Islet precursor cell (in vitro differentiated cells): ENCODE measurements at regions not wholly inside any gene's neighbourhood (a gene's known extent, or its start where the extent isn't known, plus 50 kb on each side); places are given as distances from the start of the nearest gene placed in this dataset.

Experiments used
- DNase-seq: peaks from one replicate; pipeline ENCODE4 v3.0.0-alpha.2; 2018

DNA sequence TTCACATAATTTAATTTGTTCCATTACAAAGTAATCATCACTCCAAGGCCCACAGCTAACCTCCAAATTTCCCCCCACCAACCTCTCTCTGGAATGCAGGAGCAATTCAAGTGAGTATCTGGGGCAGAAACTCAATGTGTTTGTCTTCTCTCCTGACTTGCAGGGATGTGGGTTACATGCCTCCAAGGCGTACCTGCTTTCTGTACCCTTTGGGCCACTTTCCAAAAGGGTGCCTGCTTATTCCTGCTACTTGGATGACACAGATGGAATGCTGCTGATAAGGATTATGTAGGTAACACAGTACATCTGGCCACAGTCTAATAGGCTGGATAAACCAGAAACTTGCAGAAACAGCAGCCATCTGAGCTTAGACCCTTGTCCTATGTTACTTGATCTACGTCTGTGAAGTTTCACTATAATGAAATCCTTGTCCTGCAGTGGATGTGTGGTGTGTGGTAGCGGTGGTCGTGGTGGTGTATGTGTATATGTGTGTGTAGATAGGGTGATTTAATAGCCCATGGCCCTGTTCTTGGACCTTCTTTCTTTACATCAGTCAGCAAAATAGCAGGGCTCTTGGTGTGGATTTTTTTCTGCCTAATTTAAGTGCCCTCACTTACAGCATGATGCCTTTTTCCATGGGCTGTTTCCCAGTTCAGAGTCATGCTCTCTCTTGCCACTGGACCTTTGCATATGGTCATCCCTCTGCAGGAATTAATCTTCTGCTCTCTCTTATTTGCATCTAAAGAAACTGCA is 175.9 kb downstream of the ZDHHC21 start:
- DNase-seq = peak; percentile 75

DNA sequence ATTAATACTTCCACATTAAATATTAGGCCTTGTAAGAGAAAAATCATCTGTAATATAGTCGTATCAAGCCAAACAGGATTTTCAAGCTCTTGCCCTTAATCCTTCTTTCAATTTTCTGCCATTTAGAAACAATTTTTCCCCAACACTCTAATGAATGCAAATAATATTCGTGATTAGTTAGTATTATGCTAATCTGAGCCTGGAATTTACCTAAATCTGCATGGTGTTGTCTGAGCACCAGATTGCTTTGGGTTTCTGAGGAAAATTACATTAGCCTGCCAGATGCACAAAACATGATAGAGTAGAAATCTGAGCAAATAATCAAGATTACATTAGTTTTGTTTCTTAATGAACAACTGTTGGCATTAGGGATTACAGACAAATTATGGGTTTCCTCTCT is 176.6 kb downstream of the ZDHHC21 start:
- no peak for DNase-seq

DNA sequence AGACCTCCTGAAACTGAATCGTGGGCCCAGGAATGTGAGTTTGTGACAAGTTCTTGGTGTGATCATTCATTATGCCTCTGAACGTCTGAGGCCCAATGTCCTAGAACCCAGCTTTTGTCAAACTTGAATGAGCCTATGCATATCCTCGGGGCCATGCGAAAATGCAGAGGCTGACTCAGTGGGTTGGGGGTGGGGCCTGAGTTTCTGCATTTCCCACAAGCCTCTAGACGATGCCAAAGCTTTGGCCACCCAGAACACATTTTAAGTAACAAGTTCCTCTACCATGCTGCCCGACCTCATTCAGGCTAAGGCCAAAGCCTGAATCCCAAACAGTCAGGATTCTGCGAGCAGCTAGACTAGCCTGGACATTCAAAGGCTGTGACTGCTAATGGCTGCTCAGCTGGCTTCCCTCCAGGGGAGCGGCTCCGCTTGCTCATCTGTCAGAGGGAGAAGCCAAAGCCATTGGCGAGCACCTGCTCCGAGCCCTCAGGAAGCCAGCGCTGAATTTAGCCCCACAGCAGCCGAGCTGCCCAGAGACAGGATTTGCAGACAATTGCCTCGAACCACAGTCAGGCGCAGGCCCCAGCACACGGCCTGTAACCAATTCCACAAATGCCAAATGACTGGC is 177.5 kb downstream of the ZDHHC21 start:
- peak; percentile 91 for DNase-seq

DNA sequence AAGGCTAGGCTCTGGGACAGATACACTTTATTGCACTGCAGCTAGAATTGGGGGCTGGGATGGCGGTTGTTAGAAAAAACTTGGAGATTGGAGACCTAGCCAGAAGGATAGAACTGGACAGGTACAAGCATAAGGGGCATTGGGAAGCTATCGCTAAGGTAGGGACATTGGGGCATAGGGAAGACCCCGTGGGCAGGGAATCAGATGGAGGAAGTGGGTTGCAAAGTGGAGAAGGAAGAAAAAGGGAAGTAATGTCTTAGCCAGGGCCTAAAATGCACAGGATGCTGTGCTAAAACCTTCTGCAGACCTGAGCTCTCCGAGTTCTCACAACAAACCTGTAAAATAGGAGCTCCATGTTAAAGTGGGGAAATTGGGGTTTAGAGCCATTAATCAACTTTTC is 178.2 kb downstream of the ZDHHC21 start:
- no peak for DNase-seq

DNA sequence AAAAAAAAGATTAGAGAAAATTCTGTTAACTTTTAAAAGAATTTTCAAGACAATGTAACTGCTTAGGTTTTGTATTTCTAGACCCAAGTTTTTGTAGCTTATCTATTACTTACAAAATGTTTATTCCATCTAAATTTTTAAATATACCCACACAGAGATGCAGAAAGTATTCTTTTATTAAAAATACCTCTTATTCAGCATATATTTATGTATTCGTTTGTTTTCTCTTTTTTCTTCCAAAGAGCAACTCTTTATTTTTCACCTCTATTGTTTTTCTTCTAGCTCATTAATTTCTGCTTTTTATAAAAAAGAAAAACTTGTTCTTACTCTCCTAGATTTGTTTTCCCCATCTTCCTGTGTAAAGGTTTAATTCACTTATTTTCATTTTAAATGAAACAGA is 180.3 kb downstream of the ZDHHC21 start:
- DNase-seq = no peak

DNA sequence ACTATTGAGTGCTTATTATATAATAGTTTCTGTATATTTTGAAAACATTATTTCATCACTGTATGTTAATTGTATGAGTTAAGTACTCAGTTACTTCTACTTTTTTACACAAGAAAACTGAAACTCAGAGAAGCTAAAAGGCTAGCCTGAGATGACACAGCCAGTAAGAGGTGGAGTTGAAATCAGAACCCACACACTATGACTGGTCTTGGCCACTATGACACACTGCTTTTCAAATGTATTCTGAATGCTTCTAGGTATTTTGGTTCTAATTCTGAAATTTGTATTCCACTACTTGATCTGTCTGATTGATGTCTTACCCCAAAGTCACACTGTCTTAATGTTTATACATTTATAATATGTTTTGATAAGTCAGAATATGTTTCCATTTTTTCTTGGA is 181.8 kb downstream of the ZDHHC21 start:
- no peak for DNase-seq

DNA sequence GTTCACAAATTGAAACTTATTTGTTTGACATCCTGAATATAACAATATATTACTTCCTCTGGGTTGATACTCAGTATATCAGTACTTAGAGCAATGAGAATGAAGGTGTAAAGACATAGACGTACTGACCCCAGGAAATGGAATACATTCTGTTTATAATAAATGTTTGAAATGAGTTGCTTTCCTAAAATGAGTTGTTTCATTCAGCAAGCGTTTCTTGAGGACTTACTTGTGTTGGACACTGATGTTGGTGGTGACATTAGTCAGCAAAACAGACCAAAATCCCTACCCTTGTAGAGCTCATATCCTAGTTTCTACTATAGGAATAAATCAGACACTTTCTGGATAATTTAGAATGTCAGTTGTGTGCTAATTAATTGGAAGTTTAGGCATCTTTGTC is 184.3 kb downstream of the ZDHHC21 start:
- DNase-seq = no peak

DNA sequence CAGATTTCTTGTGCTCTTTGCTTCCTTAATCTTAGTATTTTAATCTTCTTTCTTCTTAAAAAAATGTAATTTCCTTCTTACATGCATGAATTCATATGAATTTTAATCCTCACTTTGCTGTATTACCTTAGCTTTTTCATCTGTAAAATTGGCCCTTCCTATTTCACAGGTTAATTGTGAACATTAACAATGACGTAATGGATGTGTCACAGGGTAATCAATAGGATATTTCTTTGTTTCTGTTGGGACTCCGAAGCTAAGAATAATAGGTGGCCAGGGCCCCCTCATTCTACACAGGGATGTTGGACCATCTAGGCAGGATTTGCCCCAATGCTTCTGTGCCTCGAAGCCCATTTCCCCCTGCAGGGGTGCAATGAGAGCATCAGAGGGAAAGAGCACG is 187.4 kb upstream of the NFIB start:
- DNase-seq = no peak

DNA sequence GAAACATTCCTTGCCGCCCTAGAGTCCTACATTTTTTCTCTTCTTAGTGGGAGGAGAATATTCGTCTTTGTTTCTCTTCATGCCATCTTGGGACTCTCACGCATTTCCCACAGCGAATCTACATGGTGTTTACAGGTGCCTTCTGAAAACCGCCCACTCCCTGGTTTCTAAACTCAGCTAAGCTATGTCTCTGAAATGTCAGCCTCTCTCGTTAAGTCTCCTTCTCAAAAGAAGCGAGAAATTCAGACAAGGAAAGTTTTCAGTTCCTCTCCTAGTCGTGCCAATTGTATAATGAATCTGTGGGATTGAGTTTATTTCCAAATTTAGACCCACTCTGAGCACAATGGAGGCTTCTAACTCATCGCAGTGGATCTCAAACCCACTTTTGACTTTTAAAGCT is 186.8 kb upstream of the NFIB start:
- DNase-seq = no peak

DNA sequence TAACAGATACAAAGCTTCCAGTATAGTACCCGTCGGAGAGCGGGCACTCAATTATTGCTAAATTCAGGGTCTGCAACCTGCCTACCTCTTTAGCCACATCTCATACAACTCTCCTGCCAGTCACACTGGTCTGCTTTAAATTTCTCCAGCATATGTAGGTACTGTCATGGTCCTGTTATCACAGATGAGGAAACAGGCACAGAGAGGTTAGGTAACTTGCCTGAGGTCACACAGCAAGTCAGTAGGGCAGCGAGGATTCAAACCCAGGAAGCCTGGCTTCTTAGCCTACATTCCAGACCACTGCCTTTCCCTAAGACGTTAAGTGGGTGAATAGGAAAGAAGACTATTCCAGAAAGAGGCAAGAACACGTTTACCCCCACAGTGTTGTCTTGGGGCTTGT is 186.0 kb upstream of the NFIB start:
- DNase-seq = no peak

DNA sequence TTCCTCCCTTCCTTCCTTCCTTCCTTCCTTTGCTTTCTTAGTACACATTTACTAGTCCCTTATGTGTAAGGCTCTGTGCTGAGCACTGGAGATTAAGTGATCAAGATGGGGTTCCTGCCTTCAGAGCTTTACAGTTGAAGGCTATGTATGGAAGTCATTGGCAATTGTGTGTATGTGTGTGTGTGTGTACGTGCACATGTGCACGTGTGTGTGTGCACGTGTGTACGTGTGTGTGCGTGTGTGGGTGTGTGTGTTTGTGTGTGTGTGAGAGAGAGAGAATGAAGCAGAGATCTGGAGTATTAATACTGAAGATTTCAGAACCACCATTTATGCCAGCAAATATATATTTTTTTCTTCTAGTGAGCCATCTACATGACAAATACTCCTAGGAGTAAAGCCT is 184.9 kb upstream of the NFIB start:
- no peak for DNase-seq

DNA sequence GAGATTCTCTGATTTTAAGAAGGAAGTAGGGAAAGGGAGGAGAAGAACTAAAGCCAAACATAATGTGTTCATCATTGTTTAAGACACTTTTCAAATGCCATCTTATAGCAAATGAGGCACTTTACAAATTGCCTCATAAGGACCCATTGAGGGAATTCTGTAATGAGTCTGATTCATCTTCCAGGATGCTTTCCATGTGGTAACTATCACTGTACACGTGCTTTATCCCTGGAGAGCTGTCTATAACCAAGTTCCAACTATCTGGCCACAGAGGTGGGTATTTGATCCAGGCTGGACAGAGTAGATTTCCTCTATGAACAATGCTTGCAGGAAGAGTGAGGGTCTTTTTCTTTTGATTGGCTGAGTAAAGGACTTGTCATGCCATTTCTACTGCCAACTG is 183.5 kb upstream of the NFIB start:
- DNase-seq = no peak

DNA sequence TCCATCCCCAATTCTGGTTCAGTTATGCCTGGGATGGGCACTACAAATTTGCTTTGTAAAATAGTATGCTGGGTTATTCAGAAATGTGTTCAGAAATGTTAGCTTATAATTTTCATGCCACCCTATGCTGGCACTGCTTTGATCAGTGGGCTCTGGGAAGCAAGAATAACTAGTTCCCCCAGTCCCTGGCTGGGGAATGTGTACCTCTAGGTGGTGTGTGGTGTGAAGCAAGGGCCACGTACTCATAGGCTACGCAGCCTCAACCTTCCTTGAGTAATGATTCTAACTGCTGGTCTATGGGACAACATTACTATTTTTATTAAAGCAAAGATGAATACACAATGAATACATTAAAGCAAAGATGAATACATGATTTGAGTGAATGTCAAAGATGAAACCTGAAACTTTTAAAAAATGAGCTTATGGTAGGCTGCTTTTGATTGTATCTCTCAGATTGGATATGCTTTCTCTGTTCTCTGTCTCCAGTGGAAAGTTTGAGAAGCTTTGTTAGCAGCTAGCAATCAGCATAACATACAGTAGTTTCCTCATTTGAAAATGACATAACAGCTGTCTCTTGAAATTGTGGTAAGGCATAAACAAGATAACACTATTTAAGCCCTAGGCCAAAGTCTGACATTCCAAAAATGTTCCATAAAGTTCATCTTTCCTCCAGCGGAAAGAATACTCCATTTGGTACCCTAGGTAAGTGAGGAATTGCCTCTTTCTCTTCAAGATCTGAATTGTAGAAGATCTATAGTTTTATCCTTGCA is 174.7 kb upstream of the NFIB start:
- DNase-seq = no peak

DNA sequence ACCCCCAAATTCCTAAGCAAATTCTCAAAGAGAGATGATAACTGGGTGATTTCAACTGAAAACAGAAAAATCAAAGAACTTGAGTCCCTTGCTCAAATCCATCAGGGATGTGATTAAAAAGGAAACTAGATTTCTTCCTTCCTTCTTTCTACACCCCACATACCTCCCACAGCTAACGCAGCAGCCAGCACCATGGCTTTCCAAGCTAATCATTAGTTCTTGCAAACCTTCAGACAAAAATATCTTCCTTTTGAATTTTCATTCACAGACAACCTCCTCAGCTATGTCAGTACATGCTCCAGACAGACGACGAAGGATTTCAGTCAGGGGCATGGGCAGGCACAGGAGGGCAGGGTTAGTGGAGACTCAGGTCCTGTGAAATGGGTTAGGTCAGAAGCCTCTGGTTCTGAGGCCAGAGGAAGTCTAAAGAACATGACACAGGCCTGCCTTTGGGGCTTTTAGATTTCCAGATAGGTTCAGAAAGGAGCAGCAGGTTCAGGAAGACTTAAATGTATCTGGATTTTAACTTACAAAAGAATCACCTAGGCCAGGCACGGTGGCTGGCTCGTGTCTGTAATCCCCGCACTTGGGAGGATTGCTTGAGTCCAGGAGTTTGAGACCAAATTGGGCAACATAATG is 173.7 kb upstream of the NFIB start:
- DNase-seq = peak; percentile 71

DNA sequence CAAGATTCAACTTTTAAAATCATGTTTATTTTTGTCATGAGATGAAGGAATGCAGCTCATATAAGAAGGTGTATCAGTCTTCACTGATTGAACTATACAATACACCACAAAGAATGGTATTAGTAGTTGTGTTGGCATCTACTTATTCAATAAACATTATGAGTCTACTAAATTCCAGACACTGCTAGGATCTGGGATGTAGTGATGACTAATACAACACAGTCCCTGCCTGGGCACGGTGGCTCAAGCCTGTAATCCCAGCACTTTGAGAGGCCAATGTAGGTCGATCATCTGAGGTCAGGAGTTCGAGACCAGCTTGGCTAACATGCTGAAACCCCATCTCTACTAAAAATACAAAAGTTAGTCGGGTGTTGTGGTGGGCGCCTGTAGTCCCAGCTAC is 171.4 kb upstream of the NFIB start:
- DNase-seq = no peak

DNA sequence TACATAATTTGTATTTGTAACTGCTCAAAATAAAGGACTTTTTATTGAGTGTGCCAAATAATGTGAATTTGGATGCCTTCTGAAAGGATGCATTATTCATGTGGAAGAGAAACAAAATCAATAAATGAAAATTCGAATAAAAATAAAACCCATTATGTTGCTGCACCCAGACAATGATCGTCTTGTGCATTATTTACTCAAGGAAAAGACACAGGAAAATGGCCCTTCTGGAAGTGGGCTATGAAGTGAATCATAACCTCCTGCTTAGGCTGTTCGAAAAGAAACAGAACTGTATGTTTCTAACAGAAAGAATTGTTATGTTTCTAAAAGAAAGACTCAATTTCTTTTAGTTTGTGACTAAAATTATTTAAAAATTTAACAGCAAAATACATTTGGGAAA is 168.9 kb upstream of the NFIB start:
- no peak for DNase-seq

DNA sequence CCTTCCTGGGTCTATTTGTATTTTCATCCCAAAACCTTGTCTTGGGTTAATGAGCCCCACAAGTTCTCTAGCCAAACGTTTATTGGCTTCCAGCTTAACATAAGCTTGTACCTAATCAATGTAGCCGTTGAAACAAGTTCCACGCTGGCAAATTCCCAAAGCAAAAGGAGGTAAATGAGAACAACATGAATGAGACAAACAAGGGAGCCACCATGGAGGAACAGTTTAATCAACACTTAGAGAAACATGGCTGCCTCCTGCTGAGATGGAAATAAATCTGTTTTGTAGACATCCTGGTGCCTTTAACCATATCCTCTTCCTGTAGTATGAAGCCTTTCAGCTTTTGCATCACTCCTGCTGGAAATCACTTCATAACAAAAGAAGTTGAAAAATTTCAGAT is 166.6 kb upstream of the NFIB start:
- no peak for DNase-seq

DNA sequence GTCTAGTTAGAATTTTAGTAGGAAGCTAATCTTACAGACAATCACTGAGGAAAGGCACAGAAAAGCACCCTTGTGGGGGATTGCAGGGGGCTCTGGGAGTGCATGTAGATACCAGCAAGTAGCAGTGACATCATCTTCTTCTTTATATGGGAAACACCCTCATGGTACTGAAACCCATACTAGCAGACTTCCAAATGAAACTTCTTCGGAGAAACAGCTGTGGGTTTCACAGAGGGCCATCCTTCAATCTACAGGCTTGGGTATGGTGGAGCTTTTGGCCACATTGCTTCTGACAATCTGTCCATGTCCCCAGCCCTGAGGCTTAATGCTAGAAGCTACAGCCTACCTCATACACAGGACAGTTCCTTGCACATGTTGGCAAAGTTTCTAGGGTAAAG is 165.2 kb upstream of the NFIB start:
- no peak for DNase-seq

DNA sequence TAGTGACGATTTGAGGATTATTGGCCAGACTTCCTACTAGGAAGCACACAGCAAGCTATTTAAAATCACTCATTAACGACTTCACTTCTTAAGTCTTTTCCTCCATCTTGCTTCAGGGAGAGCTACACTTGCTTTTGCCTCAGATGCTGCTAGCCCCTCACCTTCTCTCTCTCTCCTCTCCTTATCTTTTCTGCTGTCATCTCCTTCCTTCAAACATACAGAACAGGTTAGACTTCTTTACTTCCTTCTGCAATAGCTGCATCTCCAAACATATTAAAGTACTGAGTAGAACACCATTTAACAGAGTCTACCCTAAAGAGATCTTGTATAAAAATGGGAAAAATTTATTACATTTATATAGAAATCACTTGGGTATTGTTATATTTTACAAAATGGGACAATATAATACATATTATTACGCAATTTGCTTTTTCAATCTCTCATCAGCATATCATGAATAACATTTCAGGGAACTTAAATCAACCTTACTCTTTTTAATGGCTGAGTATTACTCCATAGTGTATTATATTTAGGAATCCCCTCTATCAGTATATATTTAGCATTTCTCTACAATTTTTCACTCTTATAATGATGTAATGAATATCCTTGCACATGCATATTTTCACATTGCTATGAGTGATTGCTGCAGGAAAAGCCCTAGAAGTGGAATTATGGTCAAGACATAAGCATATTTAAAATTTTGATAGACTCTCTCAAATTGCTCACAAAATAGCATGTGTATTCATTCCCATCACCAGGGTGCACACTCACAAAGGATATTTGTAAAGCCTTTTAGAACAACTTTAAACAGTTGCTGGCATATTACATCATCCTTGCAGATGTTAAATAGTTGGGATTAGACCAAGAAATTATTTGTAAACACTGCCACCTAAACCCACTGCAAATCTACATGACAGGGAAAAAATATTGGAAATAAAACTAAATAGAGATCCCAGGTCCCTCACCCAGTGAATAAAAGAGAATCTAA is 164.5 kb upstream of the NFIB start:
- DNase-seq = no peak

DNA sequence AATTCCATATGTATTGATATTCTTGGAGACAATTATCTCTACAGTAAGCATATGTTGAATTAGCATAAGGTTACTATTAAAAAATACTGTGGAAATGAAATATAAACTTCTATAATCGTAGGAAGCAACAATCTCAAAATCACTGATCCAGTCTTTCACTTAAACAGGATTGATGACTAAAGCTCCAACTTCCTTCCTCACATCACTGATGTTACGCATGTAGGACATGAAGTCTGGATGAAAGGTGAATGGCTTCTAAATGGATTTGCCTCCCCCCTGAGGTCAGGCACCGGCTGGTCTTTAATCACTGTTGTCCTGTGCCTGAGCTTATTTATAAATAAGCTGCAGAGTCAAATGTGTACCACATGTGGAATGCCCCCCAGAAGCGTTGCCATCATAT is 157.1 kb upstream of the NFIB start:
- no peak for DNase-seq

DNA sequence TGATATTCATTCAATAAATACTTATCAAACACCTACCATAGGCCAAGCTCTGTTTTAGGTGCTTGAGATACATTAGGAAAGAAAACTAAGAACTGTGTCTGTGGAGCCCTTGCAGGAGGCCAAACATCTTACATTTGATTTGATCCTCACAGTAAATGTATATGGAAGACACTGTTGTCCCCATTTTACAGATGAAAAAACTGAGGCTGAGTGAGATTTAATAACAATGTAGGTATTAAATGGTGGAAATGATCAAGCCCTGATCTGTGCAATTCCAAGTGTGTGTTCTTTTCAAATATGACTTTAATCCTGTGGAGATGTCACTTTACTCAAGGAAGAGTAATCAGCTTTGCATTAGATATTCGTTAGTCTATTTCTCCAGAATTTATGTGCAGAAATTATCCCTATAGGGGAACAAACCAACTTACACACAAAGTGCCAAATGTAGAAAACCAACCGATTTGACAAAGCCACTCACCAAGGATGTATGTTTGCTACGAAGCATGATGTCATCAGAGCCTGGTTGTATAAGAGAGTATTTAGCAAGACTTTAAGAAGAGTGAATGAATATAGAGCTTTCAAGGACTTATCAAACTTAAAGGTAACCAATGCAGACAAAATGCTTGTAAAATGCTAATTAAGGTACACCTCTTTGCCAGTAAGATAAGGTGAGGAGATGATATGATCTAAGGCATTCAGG is 153.9 kb upstream of the NFIB start:
- no peak for DNase-seq

DNA sequence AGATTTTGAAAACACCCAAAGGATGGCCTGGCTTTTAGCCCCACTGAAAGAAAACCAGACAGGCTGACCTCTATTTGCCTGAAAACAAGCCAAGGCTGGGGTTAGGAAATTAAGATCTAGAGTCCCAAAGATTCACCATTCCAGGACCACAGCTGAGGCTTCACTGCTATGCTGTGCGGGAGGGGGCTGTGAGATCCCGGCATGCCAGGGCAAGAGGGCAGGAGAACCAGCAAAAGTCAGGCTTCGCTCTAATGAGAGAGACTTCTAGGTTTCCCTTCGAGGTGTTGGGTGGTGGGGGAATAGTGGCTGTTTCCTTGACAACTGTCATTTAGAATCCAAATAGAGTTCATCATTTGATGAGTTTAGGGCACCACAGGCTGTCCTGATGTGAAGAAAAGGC is 152.9 kb upstream of the NFIB start:
- no peak for DNase-seq
